Lung (tissue), 11 donors: ENCODE measurements at regions not wholly inside any gene's neighbourhood (a gene's known extent, or its start where the extent isn't known, plus 50 kb on each side); places are given as distances from the start of the nearest gene placed in this dataset.

Source experiments
- ATAC-seq: fragments of 200-7000 bp; cut with Tn5 transposase; one replicate; pipeline ENCODE4 v1.9.1; 2020; ENCODE audit warnings: moderate number of reproducible peaks; ENCODE audit not compliant: insufficient read depth, low FRiP score
- DNase-seq, 3 donors: peaks; one replicate each; pipeline ENCODE4 v3.0.0-alpha.2; 2013 to 2017
- H3K27ac ChIP-seq, 2 donors: one replicate each; pipeline ENCODE4 v1.5.1; 2013; ENCODE audit warnings: mild to moderate bottlenecking in 2 of 2, moderate library complexity in 2 of 2, control low read depth in 1 of 2, inconsistent platforms in 1 of 2, low read depth in 1 of 2, low read length in 1 of 2
- H3K27me3 ChIP-seq, 3 donors: one replicate each; pipeline ENCODE4 v1.5.1; 2013; ENCODE audit warnings: low read length in 2 of 3; ENCODE audit not compliant: control insufficient read depth in 3 of 3, insufficient read depth in 3 of 3
- H3K36me3 ChIP-seq, 4 donors: one replicate each; pipeline ENCODE4 v1.5.1; 2013; ENCODE audit warnings: low read length in 4 of 4, mild to moderate bottlenecking in 1 of 4, moderate library complexity in 1 of 4; ENCODE audit not compliant: control insufficient read depth in 4 of 4, insufficient read depth in 4 of 4
- H3K4me1 ChIP-seq, 5 donors: one replicate each; pipeline ENCODE4 v1.5.1; 2013; ENCODE audit warnings: low read length in 5 of 5, mild to moderate bottlenecking in 2 of 5, moderate library complexity in 1 of 5; ENCODE audit not compliant: control insufficient read depth in 5 of 5, insufficient read depth in 5 of 5
- H3K4me3 ChIP-seq: one replicate; pipeline ENCODE4 v1.5.1; 2013; ENCODE audit warnings: mild to moderate bottlenecking, control low read depth, moderate library complexity
- H3K9ac ChIP-seq, 2 donors: one replicate each; pipeline ENCODE4 v1.5.1; 2013; ENCODE audit warnings: low read length in 2 of 2, control low read depth in 1 of 2; ENCODE audit not compliant: insufficient read depth in 1 of 2
- H3K9me3 ChIP-seq, 4 donors: one replicate each; pipeline ENCODE4 v1.5.1; 2013; ENCODE audit warnings: low read length in 3 of 4, mild to moderate bottlenecking in 1 of 4, moderate library complexity in 1 of 4; ENCODE audit not compliant: control insufficient read depth in 4 of 4, insufficient read depth in 3 of 4
- WGBS, 2 donors: extraction: QIAGEN DNeasy Blood & Tissue Kit; methylation state at CpG; one replicate each; pipeline ENCODE4 v1.1.7; 2013; 5-methylcytosine and 5-hydroxymethylcytosine counted together
- TF ChIP-seq, protein P1 (sequence below): IDR thresholded peaks from 2 replicates; pipeline ENCODE4 v1.5.1; 2012; ENCODE audit warnings: mild to moderate bottlenecking; ENCODE audit errors: control extremely low read depth, extremely low read depth
- donor health status: control.
- donor health status: control.
- donor health status: Bipolar disorder and iron deficiency.
- donor health status: healthy.
- donor health status: DM: yes; HTN: yes; CAD: no.

DNA sequence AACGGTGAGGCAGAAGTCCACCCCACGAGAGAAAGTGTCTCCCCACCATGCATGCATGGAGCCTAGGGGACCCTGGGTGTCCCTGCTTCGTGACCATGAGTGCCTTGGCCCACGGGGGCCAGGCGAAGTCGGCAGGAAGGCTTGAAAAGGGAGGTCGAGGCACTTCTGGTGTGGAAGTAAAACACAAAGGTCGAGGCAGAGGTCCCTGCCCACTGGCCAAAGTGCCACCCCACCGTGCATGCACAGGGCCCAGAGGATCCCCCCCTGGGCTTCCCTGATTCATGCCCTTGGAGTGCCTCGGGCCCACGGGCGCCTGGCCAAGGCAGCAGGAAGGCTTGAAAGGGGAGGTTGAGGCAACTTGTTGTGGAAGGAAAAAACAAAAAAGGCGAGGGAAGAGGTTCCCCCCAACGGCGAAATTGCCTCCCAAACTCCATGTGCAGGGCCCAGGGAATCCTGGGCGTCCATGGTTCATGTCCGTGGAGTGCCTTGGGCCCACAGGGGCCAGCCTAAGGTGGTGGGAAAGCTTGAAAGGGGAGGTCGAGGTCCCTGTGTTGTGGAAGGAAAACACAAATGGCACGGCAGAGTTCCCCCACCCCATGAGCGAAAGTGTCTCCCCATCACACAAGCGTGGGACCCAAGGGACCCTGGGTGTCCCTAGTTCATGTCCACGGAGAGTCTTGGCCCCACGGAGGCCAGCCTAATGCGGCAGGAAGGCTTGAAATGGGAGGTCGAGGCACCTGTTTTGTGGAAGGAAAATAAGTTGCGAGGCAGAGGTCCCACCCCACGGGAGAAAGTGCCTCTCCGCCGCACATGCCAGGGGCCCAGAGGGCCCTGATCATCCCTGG lies 372.1 kb downstream of the ALG10 start:
- H3K27me3 ChIP-seq: no peaks in the 10 kb centered on the region
- no peak overlapping the region for H3K9ac ChIP-seq
- TF ChIP-seq, protein P1, sequence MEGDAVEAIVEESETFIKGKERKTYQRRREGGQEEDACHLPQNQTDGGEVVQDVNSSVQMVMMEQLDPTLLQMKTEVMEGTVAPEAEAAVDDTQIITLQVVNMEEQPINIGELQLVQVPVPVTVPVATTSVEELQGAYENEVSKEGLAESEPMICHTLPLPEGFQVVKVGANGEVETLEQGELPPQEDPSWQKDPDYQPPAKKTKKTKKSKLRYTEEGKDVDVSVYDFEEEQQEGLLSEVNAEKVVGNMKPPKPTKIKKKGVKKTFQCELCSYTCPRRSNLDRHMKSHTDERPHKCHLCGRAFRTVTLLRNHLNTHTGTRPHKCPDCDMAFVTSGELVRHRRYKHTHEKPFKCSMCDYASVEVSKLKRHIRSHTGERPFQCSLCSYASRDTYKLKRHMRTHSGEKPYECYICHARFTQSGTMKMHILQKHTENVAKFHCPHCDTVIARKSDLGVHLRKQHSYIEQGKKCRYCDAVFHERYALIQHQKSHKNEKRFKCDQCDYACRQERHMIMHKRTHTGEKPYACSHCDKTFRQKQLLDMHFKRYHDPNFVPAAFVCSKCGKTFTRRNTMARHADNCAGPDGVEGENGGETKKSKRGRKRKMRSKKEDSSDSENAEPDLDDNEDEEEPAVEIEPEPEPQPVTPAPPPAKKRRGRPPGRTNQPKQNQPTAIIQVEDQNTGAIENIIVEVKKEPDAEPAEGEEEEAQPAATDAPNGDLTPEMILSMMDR: no peak
- no peaks in the 10 kb centered on the region for H3K4me1 ChIP-seq
- ATAC-seq (no peak), DNase-seq (no peak)
- H3K4me3 ChIP-seq: no peak overlapping the region
- 63 to 68% methylated on average over 29 of the region's 29 CpGs for WGBS, 2 donors
- no peak overlapping the region for H3K27ac ChIP-seq
- peaks cover 0 to 94% (median 1%) of the 10 kb centered on the region in 4 donors for H3K9me3 ChIP-seq
- H3K36me3 ChIP-seq: no peaks in the 10 kb centered on the region

DNA sequence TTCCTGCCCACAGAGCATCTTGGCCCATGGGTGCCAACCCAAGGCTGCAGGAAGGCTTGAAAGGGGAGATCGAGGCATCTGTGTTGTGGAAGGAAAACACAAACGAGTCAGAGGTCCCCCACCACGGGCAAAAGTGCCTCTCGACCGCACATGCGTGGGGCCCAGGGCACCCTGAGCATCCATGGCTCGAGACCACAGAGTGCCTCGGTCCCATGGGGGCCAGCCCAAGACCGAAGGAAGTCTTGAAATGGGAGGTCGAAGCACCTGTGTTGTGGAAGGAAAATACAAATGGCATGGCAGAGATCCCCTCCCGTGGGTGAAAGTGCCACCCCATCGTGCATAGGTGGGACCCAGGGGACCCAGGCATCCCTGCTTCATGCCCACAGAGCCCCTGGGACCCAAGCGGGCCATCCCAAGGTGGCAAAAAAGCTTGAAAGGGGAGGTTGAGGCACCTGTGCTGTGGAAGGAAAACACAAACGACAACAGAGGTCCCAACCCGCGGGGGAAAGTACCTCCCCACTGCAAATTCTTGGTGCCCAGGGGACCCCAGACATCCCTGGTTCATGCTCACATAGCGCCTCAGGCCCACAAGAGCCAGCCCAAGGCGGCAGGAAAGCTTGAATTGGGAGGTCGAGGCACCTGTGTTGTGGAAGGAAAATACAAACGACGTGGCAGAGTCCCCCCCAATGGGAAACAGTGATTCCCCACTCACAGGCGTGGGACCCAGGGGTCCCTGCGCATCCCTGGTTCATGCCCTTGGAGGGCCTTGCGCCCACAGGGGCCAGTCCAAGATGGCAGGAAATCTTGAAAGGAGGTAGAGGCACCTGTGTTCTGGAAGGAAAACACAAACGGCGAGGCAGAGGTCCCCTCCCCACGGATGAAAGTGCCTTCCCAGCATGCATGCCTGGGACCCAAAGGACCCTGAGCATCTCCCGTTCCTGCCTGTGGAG lies 373.0 kb downstream of the ALG10 start:
- Histone ChIP-seq H3K36me3 (no peaks in the 10 kb centered on the region), H3K9me3 (peaks cover 0 to 93% (median 1%) of the 10 kb centered on the region in 4 donors), H3K27ac (no peak overlapping the region), H3K4me1 (no peaks in the 10 kb centered on the region), H3K9ac (no peak overlapping the region), H3K4me3 (no peak overlapping the region), H3K27me3 (no peaks in the 10 kb centered on the region)
- ATAC-seq (no peak), DNase-seq (peak in 1 of 3 donors; percentile 6)
- WGBS, 2 donors: 67 to 70% methylated on average over 28 of the region's 28 CpGs
- TF ChIP-seq, protein P1: no peak

DNA sequence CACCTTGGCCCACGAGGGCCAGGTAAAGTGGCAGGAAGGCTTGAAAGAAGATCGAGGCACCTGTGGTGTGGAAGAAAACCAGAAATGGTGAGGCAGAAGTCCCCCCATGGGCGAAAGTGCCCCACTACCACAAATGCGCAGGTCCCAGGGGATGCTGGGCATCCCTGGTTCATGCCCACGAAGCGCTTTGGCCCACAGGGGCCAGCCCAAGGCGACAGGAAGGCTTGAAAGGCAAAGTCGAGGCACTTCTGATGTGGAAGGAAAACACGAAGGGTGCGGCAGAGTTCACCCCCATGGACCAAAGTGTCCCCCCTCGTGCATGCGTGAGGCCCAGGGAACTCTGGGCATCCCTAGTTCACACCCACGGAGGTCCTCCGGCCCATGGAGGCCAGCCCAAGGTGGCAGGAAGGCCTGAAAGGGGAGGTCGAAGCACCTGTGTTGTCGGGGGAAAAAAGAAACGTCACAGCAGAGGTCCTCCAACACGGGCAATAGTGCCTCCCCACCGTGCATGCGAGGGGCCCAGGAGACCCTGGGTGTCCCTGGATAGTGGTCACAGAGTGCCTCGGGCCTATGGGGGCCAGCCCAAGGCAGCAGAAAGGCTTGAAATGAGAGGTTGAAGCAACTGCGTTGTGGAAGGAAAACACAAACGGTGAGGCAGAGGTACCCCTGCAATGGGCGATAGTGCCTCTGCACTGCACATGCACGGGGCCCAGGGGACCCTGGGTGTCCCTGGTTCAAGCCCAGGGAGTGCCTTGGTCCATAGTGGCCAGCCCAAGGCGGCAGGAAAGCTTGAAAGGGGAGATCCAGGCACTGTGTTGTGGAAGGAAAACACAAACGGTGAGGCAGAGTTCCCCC lies 373.9 kb downstream of the ALG10 start:
- Histone ChIP-seq H3K4me3 (no peak overlapping the region), H3K36me3 (no peaks in the 10 kb centered on the region), H3K9me3 (peaks cover 0 to 96% (median 1%) of the 10 kb centered on the region in 4 donors), H3K9ac (no peak overlapping the region), H3K4me1 (no peaks in the 10 kb centered on the region), H3K27ac (no peak overlapping the region), H3K27me3 (no peaks in the 10 kb centered on the region)
- WGBS, 2 donors: 64 to 67% methylated on average over 27 of the region's 27 CpGs
- TF ChIP-seq, protein P1: no peak
- ATAC-seq: no peak
- DNase-seq: peak in 1 of 3 donors; percentile 7
